Esophagus squamous epithelium (tissue), 5 donors: ENCODE measurements at regions not wholly inside any gene's neighbourhood (a gene's known extent, or its start where the extent isn't known, plus 50 kb on each side); places are given as distances from the start of the nearest gene placed in this dataset.

Experiments used
- DNase-seq: peaks from one replicate; lab custom pipeline; 2025; lab: John Stamatoyannopoulos, UW
- H3K27ac ChIP-seq, 4 donors: fragments of 200-600 bp; sonication (generic); one replicate each; pipeline ENCODE4 v1.5.1; 2016 to 2019; ENCODE audit warnings: mild to moderate bottlenecking in 1 of 4
- H3K27me3 ChIP-seq, 4 donors: fragments of 200-600 bp; sonication (generic); 1 replicate in 3 of 4; 2 replicates in 1 of 4; pipeline versions ENCODE4 v1.5.1 to v1.6.0; 2017 to 2021; ENCODE audit warnings: antibody characterized with exemption in 1 of 4
- H3K36me3 ChIP-seq, 3 donors: fragments of 200-600 bp; sonication (generic); one replicate each; pipeline ENCODE4 v1.5.1; 2016 to 2019
- H3K4me1 ChIP-seq, 3 donors: fragments of 200-600 bp; sonication (generic); one replicate each; pipeline ENCODE4 v1.5.1; 2017 to 2019
- H3K4me3 ChIP-seq, 4 donors: fragments of 200-600 bp; sonication (generic); 1 replicate in 3 of 4; 2 replicates in 1 of 4; pipeline ENCODE4 v1.5.1; 2016 to 2019; ENCODE audit warnings: mild to moderate bottlenecking in 2 of 4, moderate library complexity in 1 of 4
- H3K9me3 ChIP-seq, 3 donors: fragments of 200-600 bp; sonication (generic); one replicate each; pipeline ENCODE4 v1.5.1; 2016 to 2019
- POLR2A ChIP-seq, 4 donors: fragments of 450-650 bp; IDR thresholded peaks; one replicate each; pipeline ENCODE4 v1.6.1; 2017; ENCODE audit warnings: antibody characterized with exemption in 4 of 4, mild to moderate bottlenecking in 4 of 4, moderate library complexity in 3 of 4
- WGBS, 2 donors: methylation state at CpG; one replicate each; pipeline ENCODE4 v1.1.5; 2018; 5-methylcytosine and 5-hydroxymethylcytosine counted together
- intact Hi-C: fragments of 100-400 bp; cut with DNase I; formaldehyde crosslinking; loops from one replicate; pipeline ENCODE4 v1.15.0; 2022
- TF ChIP-seq, protein P1 (sequence below), 6 experiments: fragments of 450-650 bp in 4 of 6; fragments of 200-600 bp in 2 of 6; sonication (generic) in 2 of 6; IDR thresholded peaks; one replicate each; pipeline ENCODE4 v1.5.1; 2016 to 2019; ENCODE audit warnings: antibody characterized with exemption in 6 of 6, mild to moderate bottlenecking in 4 of 6, moderate library complexity in 4 of 6
- donor health status: DM: yes; HTN: yes; CAD: no.

DNA sequence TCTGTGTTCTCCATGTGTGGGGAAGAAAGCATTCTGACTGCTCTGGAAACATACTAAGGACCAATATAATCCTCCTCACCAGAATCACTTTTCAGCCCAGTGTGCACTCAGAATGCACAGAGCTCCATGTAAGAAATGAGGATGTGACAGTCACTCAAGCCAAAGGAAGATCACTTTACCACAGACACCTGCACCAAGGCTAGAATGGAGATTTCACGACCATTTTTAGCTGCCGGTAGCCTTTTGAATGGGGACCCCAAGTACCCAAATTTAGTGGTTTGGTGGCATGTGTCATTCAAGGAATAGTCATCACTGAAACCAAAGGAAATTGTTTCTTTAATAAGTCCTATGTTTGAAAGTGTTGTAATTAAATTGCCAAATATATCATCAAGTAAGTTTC is 613.2 kb upstream of the ACVR2A start:
- intact Hi-C loops: no loop called here
- no peaks in the 10 kb centered on the region for H3K9me3 ChIP-seq
- H3K4me3 ChIP-seq: no peak overlapping the region
- no peaks in the 10 kb centered on the region for H3K36me3 ChIP-seq
- H3K27ac ChIP-seq: no peak overlapping the region
- no peaks in the 10 kb centered on the region for H3K27me3 ChIP-seq
- 95 to 100% methylated on average over 2 of the region's 2 CpGs for WGBS, 2 donors
- DNase-seq: no peak
- TF ChIP-seq, protein P1, sequence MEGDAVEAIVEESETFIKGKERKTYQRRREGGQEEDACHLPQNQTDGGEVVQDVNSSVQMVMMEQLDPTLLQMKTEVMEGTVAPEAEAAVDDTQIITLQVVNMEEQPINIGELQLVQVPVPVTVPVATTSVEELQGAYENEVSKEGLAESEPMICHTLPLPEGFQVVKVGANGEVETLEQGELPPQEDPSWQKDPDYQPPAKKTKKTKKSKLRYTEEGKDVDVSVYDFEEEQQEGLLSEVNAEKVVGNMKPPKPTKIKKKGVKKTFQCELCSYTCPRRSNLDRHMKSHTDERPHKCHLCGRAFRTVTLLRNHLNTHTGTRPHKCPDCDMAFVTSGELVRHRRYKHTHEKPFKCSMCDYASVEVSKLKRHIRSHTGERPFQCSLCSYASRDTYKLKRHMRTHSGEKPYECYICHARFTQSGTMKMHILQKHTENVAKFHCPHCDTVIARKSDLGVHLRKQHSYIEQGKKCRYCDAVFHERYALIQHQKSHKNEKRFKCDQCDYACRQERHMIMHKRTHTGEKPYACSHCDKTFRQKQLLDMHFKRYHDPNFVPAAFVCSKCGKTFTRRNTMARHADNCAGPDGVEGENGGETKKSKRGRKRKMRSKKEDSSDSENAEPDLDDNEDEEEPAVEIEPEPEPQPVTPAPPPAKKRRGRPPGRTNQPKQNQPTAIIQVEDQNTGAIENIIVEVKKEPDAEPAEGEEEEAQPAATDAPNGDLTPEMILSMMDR (IDR thresholded peaks at IDR 0.05): no peak
- TF ChIP-seq POLR2A (IDR thresholded peaks at IDR 0.05): no peak
- no peaks in the 10 kb centered on the region for H3K4me1 ChIP-seq

DNA sequence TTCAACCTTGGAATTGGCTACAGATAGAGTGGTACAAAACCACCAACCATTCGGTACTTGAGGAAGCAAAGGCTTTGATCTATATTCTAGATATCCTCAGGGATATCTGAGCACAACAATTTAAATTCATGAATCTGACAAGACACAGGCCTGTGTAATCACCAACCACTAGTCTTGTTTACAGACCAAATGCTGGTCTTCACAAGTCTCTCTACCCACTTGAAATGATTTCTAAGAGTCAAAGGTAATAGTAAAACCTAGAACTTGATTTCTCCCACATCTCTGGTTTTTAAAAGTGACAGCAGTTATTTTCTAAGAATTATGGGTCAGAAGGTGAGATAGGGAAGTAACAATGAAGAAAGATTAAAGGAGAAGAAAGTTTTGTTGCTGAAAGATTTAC is 613.7 kb upstream of the ACVR2A start:
- Histone ChIP-seq H3K27ac (no peak overlapping the region), H3K4me1 (no peaks in the 10 kb centered on the region), H3K27me3 (no peaks in the 10 kb centered on the region), H3K4me3 (no peak overlapping the region), H3K36me3 (no peaks in the 10 kb centered on the region), H3K9me3 (no peaks in the 10 kb centered on the region)
- DNase-seq: no peak
- intact Hi-C loops: no loop called here
- WGBS, 2 donors: 64 to 100% methylated on average over 1 of the region's 1 CpG
- TF ChIP-seq POLR2A (IDR thresholded peaks at IDR 0.05): no peak
- TF ChIP-seq, protein P1 (IDR thresholded peaks at IDR 0.05): no peak

DNA sequence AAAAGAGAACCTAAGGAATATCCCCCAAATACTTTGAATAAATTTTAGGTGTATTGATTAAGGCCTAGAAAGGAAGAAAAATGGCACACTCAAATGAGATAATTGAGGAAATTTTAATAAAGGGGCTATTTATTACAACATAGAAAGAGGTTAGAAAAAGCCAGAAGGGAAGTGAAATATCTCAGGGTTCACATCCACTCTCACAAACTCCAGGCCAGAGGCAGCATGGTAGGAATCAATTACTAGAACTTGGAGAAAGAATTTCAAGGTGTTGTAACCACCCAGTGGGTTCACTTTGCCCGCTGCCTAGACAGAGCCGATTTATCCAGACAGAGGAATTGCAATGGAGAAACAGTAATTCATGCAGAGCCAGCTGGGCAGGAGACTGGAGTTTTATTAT is 617.5 kb upstream of the ACVR2A start:
- intact Hi-C loops: no loop called here
- TF ChIP-seq, protein P1 (IDR thresholded peaks at IDR 0.05): no peak
- no peak for TF ChIP-seq POLR2A (IDR thresholded peaks at IDR 0.05)
- no peak overlapping the region for H3K4me3 ChIP-seq
- no peaks in the 10 kb centered on the region for H3K36me3 ChIP-seq
- H3K4me1 ChIP-seq: no peaks in the 10 kb centered on the region
- H3K27ac ChIP-seq: no peak overlapping the region
- DNase-seq: no peak
- no peaks in the 10 kb centered on the region for H3K27me3 ChIP-seq
- H3K9me3 ChIP-seq: no peaks in the 10 kb centered on the region
- 75 to 79% methylated on average over 2 of the region's 2 CpGs for WGBS, 2 donors

DNA sequence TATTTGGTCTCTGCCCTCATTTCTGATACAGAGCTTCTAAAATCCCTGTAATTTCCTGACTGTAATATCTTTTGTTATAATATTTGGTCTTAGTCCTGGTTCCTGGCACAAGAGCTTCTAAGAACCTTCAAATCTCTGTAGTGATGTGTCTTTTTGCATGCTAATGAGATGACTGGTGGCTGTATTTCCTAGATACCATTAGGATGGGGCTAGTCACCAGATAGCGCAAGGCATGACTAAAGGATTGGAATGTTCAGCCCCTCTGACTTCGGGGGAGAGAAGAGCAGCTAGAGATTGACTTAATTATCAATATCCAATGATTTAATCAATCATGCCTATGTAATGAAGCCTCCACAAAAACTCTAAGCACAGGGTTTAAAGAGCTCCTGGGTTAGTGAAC is 620.8 kb upstream of the ACVR2A start:
- WGBS, 2 donors: 63 to 67% methylated on average over 1 to 2 of the region's 2 CpGs
- Histone ChIP-seq H3K9me3 (no peaks in the 10 kb centered on the region), H3K4me3 (no peak overlapping the region), H3K4me1 (no peaks in the 10 kb centered on the region), H3K36me3 (no peaks in the 10 kb centered on the region), H3K27ac (no peak overlapping the region), H3K27me3 (no peaks in the 10 kb centered on the region)
- no peak for DNase-seq
- TF ChIP-seq POLR2A (IDR thresholded peaks at IDR 0.05): no peak
- TF ChIP-seq, protein P1 (IDR thresholded peaks at IDR 0.05): no peak
- intact Hi-C loops: no loop called here

DNA sequence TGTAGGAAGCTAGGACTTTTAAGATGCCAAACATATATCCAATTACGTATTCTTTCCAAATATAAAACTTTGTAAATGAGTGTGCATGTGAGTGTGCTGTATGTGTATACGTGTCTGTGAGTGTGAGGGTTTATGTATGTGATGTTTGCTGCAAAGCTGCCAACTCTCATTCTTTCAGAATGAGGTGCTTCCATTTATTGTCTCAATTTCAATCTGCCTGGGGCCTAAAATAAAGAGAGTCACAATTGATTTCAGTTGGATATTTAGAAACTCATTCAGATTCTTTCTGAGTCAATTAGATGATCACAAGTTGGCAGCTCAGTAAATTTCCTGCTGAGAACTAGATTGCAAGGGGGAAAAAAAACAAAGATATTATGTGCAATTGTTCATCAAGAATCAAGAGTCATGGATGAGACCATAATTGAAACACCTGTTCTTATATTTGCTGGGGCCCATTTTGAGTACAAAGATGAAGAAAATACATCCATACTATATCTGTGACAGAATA is 621.2 kb upstream of the ACVR2A start:
- no peaks in the 10 kb centered on the region for H3K4me1 ChIP-seq
- intact Hi-C loops: no loop called here

More for the DNA sequence above, 621.2 kb upstream of the ACVR2A start:
- 54 to 66% methylated on average over 2 of the region's 2 CpGs for WGBS, 2 donors
- no peak overlapping the region for H3K4me3 ChIP-seq
- no peaks in the 10 kb centered on the region for H3K9me3 ChIP-seq
- no peak for DNase-seq
- TF ChIP-seq, protein P1 (IDR thresholded peaks at IDR 0.05): no peak
- no peak for TF ChIP-seq POLR2A (IDR thresholded peaks at IDR 0.05)
- no peak overlapping the region for H3K27ac ChIP-seq
- no peaks in the 10 kb centered on the region for H3K27me3 ChIP-seq
- no peaks in the 10 kb centered on the region for H3K36me3 ChIP-seq
